ENCODE measurements at regions not wholly inside any gene's neighbourhood (a gene's known extent, or its start where the extent isn't known, plus 50 kb on each side); places are given as distances from the start of the nearest gene placed in this dataset.

DNA sequence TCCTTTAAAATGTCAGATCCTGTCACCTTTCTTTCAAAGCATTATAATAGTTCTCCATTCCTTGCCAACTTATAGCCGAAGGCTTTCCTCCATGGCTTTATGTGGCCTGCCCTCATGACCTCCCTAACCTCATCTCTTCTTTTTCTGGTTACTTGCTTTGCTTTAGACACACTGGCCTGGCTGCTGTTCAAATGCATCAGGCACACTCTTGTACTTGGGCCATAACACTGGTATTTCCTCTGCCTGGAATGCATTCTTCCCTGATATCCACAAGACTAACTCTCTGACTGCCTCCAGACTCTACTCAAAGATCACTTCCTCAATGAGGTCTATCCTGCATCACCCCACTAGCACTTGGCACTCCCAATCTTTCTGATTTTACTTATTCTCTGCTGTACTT is 710.3 kb downstream of the KCNA4 start:
- no peaks in the 10 kb centered on the region for H3K27me3 Mint-ChIP-seq
- H3K9ac ChIP-seq (ENCODE audit: low read length) = no peak overlapping the region
- no peaks in the 10 kb centered on the region for H3K36me3 ChIP-seq (replicated peaks in 1 of 2; ENCODE audit: control extremely low read depth in 1 of 2, control insufficient read depth in 1 of 2, extremely low read depth in 1 of 2, insufficient read depth in 2 of 2, low read length in 1 of 2)
- ChIA-PET POLR2A (no interaction called here), CTCF (no interaction called here)
- no peaks in the 10 kb centered on the region for H3K27me3 ChIP-seq (replicated peaks in 1 of 4; ENCODE audit: control extremely low read depth in 1 of 4, control insufficient read depth in 3 of 4, insufficient read depth in 4 of 4, low read length in 3 of 4)
- H3K4me3 Mint-ChIP-seq = no peak overlapping the region
- no peaks in the 10 kb centered on the region for H4K20me1 ChIP-seq (ENCODE audit: control insufficient read depth, insufficient read depth, low read length, poor library complexity, severe bottlenecking)
- peaks cover 2% of the 10 kb centered on the region for H3K9me3 Mint-ChIP-seq (ENCODE audit: insufficient read depth)
- ATAC-seq (ENCODE audit: low read depth) (no peak), DNase-seq (no peak)
- no peak overlapping the region for H3K27ac Mint-ChIP-seq
- H3K79me2 ChIP-seq (ENCODE audit: control insufficient read depth, insufficient read depth, low read length) = no peaks in the 10 kb centered on the region
- TF ChIP-seq, protein P1, sequence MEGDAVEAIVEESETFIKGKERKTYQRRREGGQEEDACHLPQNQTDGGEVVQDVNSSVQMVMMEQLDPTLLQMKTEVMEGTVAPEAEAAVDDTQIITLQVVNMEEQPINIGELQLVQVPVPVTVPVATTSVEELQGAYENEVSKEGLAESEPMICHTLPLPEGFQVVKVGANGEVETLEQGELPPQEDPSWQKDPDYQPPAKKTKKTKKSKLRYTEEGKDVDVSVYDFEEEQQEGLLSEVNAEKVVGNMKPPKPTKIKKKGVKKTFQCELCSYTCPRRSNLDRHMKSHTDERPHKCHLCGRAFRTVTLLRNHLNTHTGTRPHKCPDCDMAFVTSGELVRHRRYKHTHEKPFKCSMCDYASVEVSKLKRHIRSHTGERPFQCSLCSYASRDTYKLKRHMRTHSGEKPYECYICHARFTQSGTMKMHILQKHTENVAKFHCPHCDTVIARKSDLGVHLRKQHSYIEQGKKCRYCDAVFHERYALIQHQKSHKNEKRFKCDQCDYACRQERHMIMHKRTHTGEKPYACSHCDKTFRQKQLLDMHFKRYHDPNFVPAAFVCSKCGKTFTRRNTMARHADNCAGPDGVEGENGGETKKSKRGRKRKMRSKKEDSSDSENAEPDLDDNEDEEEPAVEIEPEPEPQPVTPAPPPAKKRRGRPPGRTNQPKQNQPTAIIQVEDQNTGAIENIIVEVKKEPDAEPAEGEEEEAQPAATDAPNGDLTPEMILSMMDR (IDR thresholded peaks at IDR 0.05) = no peak
- no peak for TF ChIP-seq EZH2 (IDR thresholded peaks at IDR 0.05; ENCODE audit: borderline replicate concordance, insufficient read depth, low read depth, low read length, poor library complexity, severe bottlenecking)
- no peaks in the 10 kb centered on the region for H3K4me1 Mint-ChIP-seq
- WGBS (ENCODE audit: insufficient coverage) = 79% methylated on average over 1 of the region's 1 CpG
- H3K9me3 ChIP-seq (ENCODE audit: control extremely low read depth in 1 of 3, control insufficient read depth in 2 of 3, insufficient read depth in 1 of 3, low read length in 2 of 3) = no peaks in the 10 kb centered on the region
- H2AFZ ChIP-seq (ENCODE audit: insufficient read depth, low read depth, low read length, poor library complexity, severe bottlenecking) = no peak overlapping the region
- H3K4me2 ChIP-seq (replicated peaks; ENCODE audit: low read depth, low read length, poor library complexity, severe bottlenecking) = no peak overlapping the region
- H3K4me1 ChIP-seq (ENCODE audit: control insufficient read depth in 2 of 2, insufficient read depth in 2 of 2, low read length in 2 of 2) = no peaks in the 10 kb centered on the region
- no peak overlapping the region for H3K27ac ChIP-seq (ENCODE audit: low read length in 2 of 2)
- intact Hi-C loops (cut with micrococcal nuclease) = no loop called here
- H3K4me3 ChIP-seq (ENCODE audit: control extremely low read depth in 1 of 5, extremely low read depth in 1 of 5, insufficient read depth in 1 of 5, low read depth in 2 of 5, low read length in 4 of 5) = no peak overlapping the region

DNA sequence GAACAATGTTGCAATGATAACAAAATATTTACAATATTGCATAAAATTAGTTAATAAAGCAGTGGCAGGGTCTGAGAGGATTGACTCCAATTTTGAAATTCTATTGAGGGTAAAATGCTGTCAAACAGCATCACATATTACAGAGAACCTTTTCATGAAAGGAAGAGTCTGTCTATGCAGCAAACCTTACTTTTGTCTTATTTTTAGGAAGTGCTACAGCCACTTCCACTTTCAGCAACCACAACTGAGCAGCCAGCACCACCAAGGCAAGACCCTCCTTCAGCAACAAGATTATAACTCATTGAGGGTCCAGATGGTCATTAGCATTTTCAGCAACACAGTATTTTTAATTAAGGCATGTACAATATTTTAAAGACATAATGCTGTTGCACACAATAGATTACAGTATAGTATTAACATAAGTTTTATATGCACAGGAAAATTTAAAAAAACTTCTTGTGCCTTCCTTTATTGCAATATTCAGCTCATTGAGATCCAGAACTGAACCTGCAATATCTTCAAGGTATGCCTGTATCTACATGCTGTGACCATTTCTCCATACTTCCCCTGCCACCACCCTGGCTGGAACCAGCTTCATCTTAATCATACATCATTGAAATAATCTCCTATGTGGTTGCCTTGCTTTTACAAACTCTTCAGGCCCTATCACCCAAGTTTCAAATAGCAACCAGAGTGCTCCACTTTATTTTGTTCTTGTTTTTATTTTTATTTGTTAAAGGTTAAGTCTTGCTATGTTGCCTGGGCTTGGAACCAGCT is 711.2 kb downstream of the KCNA4 start:
- Histone ChIP-seq H4K20me1 (ENCODE audit: control insufficient read depth, insufficient read depth, low read length, poor library complexity, severe bottlenecking) (no peaks in the 10 kb centered on the region), H3K9me3 (ENCODE audit: control extremely low read depth in 1 of 3, control insufficient read depth in 2 of 3, insufficient read depth in 1 of 3, low read length in 2 of 3) (no peaks in the 10 kb centered on the region), H3K79me2 (ENCODE audit: control insufficient read depth, insufficient read depth, low read length) (no peaks in the 10 kb centered on the region), H3K36me3 (replicated peaks in 1 of 2; ENCODE audit: control extremely low read depth in 1 of 2, control insufficient read depth in 1 of 2, extremely low read depth in 1 of 2, insufficient read depth in 2 of 2, low read length in 1 of 2) (no peaks in the 10 kb centered on the region), H3K27ac (ENCODE audit: low read length in 2 of 2) (no peak overlapping the region), H3K4me3 (ENCODE audit: control extremely low read depth in 1 of 5, extremely low read depth in 1 of 5, insufficient read depth in 1 of 5, low read depth in 2 of 5, low read length in 4 of 5) (no peak overlapping the region), H2AFZ (ENCODE audit: insufficient read depth, low read depth, low read length, poor library complexity, severe bottlenecking) (no peak overlapping the region), H3K4me1 (ENCODE audit: control insufficient read depth in 2 of 2, insufficient read depth in 2 of 2, low read length in 2 of 2) (no peaks in the 10 kb centered on the region), H3K27me3 (replicated peaks in 1 of 4; ENCODE audit: control extremely low read depth in 1 of 4, control insufficient read depth in 3 of 4, insufficient read depth in 4 of 4, low read length in 3 of 4) (no peaks in the 10 kb centered on the region), H3K9ac (ENCODE audit: low read length) (no peak overlapping the region), H3K4me2 (replicated peaks; ENCODE audit: low read depth, low read length, poor library complexity, severe bottlenecking) (no peak overlapping the region)
- intact Hi-C loops (cut with micrococcal nuclease) = no loop called here
- no peak for DNase-seq
- POLR2A ChIA-PET = no interaction called here
- ATAC-seq (ENCODE audit: low read depth) = no peak
- TF ChIP-seq, protein P1 (IDR thresholded peaks at IDR 0.05) = no peak
- no peak for TF ChIP-seq EZH2 (IDR thresholded peaks at IDR 0.05; ENCODE audit: borderline replicate concordance, insufficient read depth, low read depth, low read length, poor library complexity, severe bottlenecking)
- no peaks in the 10 kb centered on the region for H3K4me1 Mint-ChIP-seq
- peaks cover 2% of the 10 kb centered on the region for H3K9me3 Mint-ChIP-seq (ENCODE audit: insufficient read depth)
- H3K4me3 Mint-ChIP-seq = no peak overlapping the region
- no peak overlapping the region for H3K27ac Mint-ChIP-seq
- CTCF ChIA-PET = no interaction called here
- H3K27me3 Mint-ChIP-seq = no peaks in the 10 kb centered on the region

All from B cell (primary cell).